NCI-H82 treated with DMSO at 0.1 percent for 48 hours (cell line): ENCODE measurements at regions not wholly inside any gene's neighbourhood (a gene's known extent, or its start where the extent isn't known, plus 50 kb on each side); places are given as distances from the start of the nearest gene placed in this dataset.

Experiments used
- DNase-seq: peaks from one replicate; lab custom pipeline; 2025; ENCODE audit not compliant: unreplicated experiment; lab: John Stamatoyannopoulos, UW

DNA sequence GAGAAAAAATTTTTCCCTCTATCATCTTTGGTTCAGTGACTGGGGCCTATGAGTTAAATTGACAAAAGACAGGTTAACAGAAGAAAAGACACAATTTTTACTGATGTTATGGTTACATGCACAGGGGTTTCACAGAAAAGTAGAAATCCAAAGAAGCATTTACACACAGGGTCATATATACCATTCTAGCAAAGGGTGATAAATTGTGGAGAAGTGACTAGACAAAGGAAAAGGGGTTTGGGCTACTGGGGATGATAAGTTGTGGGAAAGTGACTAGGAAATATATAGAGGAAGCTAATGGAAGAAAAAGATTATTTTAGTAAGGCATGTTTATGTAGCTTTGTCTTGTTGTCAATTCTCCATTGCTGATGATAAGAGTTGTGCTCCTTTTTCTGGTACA lies 276.7 kb upstream of the JARID2 start:
- no peak for DNase-seq

DNA sequence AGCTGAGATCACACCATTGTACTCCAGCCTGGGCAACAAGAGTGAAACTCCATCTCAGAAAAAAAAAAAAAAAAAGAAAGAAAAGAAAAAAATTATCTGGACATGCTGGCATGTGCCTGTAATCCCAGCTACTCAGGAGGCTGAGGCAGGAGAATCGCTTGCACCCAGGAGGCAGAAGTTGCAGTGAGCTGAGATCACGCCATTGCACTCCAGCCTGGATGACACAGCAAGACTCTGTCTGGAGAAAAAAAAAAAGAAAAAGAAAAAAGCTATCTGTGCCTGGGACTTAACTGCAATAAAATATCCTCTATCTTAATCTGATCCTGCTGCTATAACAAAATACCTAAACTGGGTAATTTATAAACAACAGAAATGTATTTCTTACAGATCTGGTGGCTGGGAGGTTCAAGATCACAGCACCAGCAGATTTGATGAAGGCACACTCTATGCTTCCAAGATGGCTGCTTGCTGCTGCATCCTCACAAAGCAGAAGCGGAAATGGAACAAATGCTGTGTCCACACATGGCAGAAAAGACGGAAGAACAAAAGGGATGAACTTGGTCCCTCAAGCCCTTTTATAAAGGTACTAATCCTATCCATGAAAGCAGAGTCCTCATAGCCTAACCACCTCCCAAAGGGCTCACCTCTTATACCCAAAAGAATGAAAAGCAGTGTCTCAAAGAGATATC lies 273.3 kb upstream of the JARID2 start:
- no peak for DNase-seq

GRCh38 chr6:14974372-14974771 lies 271.5 kb upstream of the JARID2 start:
- no peak for DNase-seq

DNA sequence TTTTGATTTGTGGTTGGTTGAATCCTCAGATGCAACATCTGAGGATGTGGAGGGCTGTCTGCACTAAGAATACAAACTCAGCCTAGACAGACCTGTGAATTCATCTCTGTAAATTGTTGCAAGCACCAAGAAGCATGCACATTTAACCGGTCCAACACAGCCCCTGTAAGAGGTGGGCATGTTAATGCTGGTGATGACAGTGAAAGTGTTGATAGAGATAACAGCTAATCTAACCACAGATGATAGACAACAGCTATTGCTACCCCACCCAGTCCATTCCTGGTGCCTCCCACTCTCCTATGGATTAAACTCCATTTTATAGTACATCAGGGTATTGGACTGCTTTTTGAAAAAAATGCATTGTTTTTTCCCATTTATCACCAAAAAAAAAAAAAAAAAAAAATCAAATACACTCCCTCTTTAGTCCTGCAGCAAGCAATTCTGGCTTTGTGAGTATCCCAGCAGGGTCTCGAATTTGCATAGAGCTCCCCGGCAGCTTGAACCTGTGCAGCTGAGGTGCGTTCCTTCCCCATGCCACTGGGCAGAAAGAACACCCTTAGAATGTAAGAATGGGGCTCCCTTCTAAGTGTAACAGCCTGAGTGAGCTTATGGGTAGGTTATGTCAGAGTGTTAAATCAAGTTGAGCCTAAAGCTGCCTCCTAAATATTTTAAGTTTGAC lies 270.9 kb upstream of the JARID2 start:
- no peak for DNase-seq

DNA sequence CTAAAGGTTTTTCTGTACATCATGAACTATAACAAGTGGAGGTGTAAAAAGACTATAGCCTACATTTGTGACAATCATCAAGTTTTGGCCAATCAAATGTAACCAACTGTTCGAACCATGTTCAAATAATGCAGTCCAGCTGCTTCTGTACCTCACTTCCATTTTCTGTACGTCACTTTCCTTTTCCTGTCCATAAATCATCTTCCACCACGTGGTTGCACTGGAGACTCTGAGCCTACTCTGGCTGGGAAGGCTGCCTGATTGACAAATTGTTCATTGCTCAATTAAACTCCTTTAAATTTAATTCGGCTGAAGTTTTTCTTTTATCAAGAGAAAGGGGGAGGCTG lies 270.4 kb upstream of the JARID2 start:
- no peak for DNase-seq

DNA sequence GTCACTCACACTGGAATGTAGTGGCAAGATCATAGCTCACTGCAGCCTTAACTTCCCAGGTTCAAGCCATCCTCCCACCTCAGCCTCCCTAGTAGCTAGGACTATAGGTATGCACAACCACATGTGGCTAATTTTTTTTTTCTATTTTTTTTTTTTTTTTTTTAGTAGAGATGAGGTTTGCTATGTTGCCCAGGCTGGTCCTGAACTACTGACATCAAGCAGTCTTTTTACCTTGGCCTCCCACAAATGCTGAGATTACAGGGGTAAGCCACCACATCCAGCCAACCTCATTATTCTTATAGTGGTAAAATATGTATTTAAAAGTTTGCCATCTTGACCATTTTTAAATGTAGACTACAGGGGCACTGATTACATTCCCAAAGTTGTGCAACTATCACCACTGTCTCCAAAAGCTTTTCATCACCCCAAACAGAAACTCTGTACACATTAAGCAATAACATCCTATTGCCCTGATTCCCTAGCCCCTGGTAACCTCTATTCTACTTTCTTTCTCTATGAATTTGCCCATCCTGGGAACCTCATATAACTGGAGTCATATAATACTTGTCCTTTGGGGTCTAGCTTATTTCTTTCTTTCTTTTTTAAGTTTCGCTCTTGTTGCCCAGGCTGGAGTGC lies 268.0 kb upstream of the JARID2 start:
- no peak for DNase-seq

GRCh38 chr6:14981960-14982359 lies 263.9 kb upstream of the JARID2 start:
- no peak for DNase-seq

DNA sequence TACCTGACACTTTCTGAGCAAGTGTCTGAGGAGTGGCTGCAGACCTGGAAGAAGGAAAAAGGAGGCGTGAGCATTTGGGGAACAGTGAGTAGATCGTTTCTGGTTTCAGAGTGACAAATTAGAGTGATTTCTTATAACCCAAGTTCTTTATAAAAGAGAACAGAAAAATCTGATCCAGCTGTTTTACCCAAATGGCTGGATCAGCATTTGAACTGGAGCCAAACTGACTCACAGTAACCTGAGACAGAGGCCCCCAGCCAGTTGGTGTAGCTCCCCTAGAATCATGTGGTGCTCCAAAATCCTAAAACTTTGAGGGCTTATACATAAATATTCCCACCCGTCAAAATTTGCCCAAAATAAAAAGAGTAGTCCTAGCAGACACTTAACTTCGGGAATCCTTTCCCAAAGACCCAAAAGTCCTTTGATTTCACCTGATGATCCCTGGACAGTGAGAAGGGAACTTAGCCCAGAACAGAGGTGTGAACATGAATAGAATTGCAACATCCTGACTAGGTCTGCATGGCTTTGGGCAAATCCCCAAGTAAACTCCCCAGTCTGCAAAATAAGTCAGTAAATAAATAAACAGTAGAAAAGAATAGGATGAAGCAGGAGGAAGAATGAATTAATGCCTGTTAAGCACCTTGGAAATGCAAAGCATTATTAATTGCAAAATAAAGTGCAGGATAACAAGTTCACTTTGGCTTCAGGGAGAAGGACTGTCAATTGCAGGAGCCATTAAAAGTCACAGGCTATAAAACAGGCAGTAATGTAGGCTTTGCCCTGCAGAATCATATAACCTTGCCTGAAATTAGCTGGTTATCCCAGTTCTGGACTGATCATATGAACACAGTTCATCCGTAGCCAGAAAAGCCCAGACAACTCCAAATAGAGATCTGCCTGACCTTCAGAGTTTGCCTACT lies 262.0 kb upstream of the JARID2 start:
- no peak for DNase-seq

- peak; percentile 67 for DNase-seq
Observed at GRCh38 chr6:14984519-14984853, 261.4 kb upstream of the JARID2 start.

DNA sequence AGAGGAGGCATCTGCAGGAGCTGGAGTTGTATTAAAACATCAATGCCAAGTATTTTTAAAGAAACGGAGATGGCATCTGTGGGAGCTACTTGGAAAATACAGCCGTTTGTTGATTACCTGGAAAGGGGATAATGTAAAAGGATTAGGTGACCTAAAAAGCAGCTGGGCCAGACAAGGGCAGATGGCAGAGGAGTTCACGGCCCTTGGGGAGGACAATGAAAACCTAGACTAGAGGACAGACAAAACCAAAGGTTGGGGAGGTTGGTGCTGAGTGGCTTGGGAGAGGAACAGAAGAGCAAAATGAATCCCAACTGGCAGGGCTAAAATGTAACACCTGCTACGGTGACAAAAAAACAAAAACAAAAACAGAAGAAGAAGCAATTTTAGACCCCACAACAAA lies 260.5 kb upstream of the JARID2 start:
- peak; percentile 95 for DNase-seq

DNA sequence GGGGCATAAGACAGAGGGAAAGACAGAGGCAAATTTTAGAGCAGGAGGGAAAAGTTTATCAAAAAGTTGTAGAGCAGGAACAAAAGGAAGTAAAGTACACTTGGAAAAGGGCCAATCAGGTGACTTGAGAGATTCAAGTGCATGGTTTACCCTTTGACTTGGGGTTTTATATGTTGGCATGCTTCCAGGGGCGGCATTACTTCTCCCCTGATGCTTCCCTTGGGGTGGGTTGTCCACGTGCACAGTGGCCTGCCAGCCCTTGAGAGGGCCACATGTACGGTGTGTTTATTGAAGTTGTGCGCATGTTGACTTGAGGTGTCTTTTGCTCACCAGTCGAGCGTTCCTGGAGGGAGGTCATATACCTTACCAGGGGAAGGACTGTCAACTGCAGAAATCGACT lies 259.5 kb upstream of the JARID2 start:
- no peak for DNase-seq

GRCh38 chr6:14987490-14987889 lies 258.4 kb upstream of the JARID2 start:
- DNase-seq: no peak

DNA sequence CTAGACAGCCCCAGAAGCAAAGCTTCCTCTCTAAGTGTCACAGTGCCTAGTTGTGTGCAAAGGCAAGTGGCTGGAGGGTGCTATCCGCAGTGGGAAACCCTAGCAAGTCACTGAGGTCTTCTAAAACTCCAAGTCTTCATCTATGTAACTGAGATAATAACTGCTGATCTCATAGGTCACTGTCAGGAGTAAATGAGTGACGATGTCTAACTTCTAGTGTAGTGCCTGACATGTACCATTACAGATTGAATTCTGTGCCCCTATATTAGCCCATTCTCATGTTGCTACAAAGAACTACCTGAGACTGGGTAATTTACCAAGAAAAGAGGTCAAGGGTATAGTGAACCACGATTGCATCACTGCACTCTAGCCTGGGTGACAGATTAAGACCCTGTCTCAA lies 253.5 kb upstream of the JARID2 start:
- no peak for DNase-seq

DNA sequence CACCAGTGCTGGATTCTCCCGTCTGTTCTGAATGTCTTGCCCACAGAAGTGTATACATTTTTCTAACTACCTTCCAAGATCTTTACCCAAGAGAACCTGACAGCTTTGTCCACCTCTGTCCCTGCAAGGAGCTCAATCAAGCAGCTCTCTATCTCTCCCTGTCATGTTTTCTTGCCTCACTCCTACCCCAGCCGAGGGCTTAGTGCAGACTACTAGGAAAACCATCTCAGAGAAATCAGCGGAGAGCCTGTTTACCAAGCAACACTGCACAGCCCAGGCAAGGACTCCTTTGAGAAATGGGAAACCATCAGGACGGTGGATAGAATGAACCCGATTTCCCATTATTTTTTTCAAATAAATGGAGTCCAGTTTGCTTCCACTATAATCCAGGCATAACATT lies 250.7 kb upstream of the JARID2 start:
- DNase-seq: no peak

DNA sequence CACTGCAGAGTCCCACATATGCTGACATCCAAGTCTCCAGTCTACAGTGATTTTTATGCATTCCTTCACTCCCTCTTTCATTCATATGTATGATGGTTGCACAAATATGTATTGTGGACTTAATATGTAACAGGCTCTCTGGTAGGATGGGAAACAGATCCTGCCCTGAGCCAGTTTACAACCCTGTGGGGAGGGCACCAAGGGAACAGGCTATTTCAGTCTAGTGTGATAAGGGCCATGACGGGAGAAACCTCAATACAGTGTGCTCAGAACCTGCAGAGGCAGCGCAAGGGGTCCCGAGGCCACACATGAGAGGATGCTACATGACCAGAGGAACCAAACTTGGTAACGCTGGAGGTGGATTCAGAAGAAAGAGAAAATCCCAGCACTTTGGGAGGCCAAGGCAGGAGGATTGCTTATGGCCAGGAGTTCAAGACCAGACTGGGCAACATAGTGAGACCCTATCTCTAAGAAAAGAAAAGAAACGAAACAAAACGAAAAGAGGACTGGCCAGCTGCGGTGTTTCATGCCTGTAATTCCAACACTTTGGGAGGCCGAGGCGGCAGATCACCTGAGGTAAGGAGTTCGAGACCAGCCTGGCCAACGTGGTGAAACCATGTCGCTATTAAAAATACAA lies 249.8 kb upstream of the JARID2 start:
- no peak for DNase-seq

- no peak for DNase-seq
Observed at GRCh38 chr6:14996892-14997291, 249.0 kb upstream of the JARID2 start.

DNA sequence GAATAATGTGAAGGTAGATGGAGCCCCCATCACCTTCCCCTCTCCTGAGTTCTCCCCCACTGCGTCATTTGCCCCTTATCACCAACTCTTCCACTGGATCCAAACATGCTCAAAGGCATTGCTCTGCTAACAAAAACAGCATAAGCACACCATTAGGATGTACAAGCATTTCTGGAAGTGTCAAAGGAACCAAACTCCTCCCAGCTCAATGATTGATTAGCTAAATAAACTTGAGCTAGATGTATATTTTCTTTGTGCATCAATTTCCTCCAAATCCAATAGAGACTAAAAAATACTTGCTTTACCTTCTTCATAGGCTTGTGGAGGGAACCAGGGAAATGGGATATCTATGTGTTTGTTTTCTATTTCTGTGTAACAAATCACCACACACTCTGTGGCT lies 248.4 kb upstream of the JARID2 start:
- no peak for DNase-seq

GRCh38 chr6:14999106-14999505 lies 246.8 kb upstream of the JARID2 start:
- DNase-seq: no peak

- no peak for DNase-seq
Observed at GRCh38 chr6:15001326-15001910, 244.5 kb upstream of the JARID2 start.

DNA sequence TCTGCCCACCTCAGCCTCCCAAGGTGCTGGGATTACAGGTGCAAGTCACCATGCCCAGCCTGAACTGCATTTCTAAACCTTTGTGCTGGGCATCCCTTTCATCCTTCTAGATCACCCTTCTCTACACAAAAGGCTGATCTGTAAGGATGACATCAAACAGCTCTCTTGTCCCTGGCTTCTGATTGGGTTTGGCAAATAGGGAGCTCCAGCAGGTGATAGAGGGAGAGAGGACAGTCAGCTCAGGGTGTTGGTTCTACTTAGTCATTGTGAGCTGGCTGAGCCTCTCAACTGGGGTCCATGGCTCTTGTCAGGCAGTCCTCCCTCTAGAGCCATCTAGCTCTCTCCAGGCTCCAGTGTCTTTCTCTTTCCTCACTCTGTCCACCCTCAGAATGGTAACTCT lies 237.6 kb upstream of the JARID2 start:
- no peak for DNase-seq

- DNase-seq: no peak
Observed at GRCh38 chr6:15014958-15015357, 230.9 kb upstream of the JARID2 start.
